Endothelial cell of umbilical vein (primary cell): ENCODE measurements at regions not wholly inside any gene's neighbourhood (a gene's known extent, or its start where the extent isn't known, plus 50 kb on each side); places are given as distances from the start of the nearest gene placed in this dataset.

Experiments
- BruUV-seq: library from RNA; stranded (reverse); fragments of 400-500 nt; replicated peaks from 2 replicates; lab custom pipeline; 2021; lab: Mats Ljungman, UMichigan
- CTCF ChIA-PET: fragments of 300-600, 350-600 bp; sonication (Branson Sonifier 250); formaldehyde crosslinking; loops from one replicate; lab custom pipeline; 2021; ENCODE audit warnings: antibody characterized with exemption, inconsistent platforms; lab: Charles Lee
- POLR2A ChIA-PET: fragments of 300-600, 350-600 bp; sonication (Branson Sonifier 250); formaldehyde crosslinking; loops from one replicate; lab custom pipeline; 2021; ENCODE audit warnings: antibody characterized with exemption, inconsistent platforms; lab: Charles Lee
- DNase-seq: peaks from one replicate; pipeline ENCODE4 v3.0.0-alpha.2; 2011; ENCODE audit warnings: low read depth, low spot score
- FAIRE-seq: peaks from 2 replicates; lab custom pipeline; 2011; peaks lifted over from hg19 to GRCh38; lab: Jason Lieb, UNC
- H2AFZ ChIP-seq: 2 replicates; pipeline ENCODE4 v1.6.0; 2012; ENCODE audit warnings: low read depth, low read length, control low read depth, inconsistent platforms
- H3K27ac ChIP-seq: 2 replicates; pipeline ENCODE4 v1.5.1; 2011; ENCODE audit warnings: low read depth, mild to moderate bottlenecking, control low read depth, low read length, moderate library complexity; ENCODE audit not compliant: insufficient read depth
- H3K27me3 ChIP-seq, 2 experiments: 2 replicates each; pipeline versions ENCODE4 v1.6.0 to v1.6.1; 2011; ENCODE audit warnings: low read length in 2 of 2, mixed read lengths in 1 of 2; ENCODE audit not compliant: control insufficient read depth in 2 of 2, insufficient read depth in 2 of 2
- H3K36me3 ChIP-seq, 2 experiments: 2 replicates in 1 of 2; 3 replicates in 1 of 2; pipeline ENCODE4 v1.5.1; 2011; ENCODE audit warnings: low read length in 2 of 2, mild to moderate bottlenecking in 1 of 2, moderate library complexity in 1 of 2; ENCODE audit not compliant: control insufficient read depth in 2 of 2, insufficient read depth in 2 of 2; ENCODE audit errors: extremely low read depth in 1 of 2
- H3K4me1 ChIP-seq: 3 replicates; pipeline ENCODE4 v1.5.1; 2011; ENCODE audit warnings: mild to moderate bottlenecking, low read length; ENCODE audit not compliant: control insufficient read depth, insufficient read depth; ENCODE audit errors: extremely low read depth
- H3K4me2 ChIP-seq: 2 replicates; pipeline ENCODE4 v1.6.1; 2011; ENCODE audit warnings: low read length, control low read depth, mixed read lengths; ENCODE audit not compliant: insufficient read depth
- H3K4me3 ChIP-seq, 3 experiments: fragments of 200-600 bp in 1 of 3; sonication (generic), shearing (Covaris generic) in 1 of 3; replicated peaks in 1 of 3; 2 replicates each; pipeline ENCODE4 v1.5.1; 2011 to 2016; ENCODE audit warnings: control low read depth in 3 of 3, low read length in 3 of 3, mild to moderate bottlenecking in 2 of 3, inconsistent platforms in 1 of 3, low read depth in 1 of 3, moderate library complexity in 1 of 3; ENCODE audit not compliant: insufficient read depth in 1 of 3
- H3K79me2 ChIP-seq: 2 replicates; pipeline ENCODE4 v1.6.0; 2012; ENCODE audit warnings: low read length, inconsistent platforms; ENCODE audit not compliant: control insufficient read depth, insufficient read depth
- H3K9ac ChIP-seq: replicated peaks from 2 replicates; pipeline ENCODE3; 2011; ENCODE audit warnings: low read length, control low read depth; ENCODE audit not compliant: insufficient read depth; ENCODE audit errors: extremely low read depth
- H3K9me1 ChIP-seq: replicated peaks from 3 replicates; pipeline ENCODE4 v1.6.0; 2011; ENCODE audit warnings: mild to moderate bottlenecking, low read length; ENCODE audit not compliant: control insufficient read depth, insufficient read depth; ENCODE audit errors: extremely low read depth
- H3K9me3 ChIP-seq: replicated peaks from 2 replicates; pipeline ENCODE4 v1.5.1; 2012; ENCODE audit warnings: low read length, inconsistent platforms; ENCODE audit not compliant: control insufficient read depth, insufficient read depth
- H4K20me1 ChIP-seq: replicated peaks from 2 replicates; pipeline ENCODE3; 2011; ENCODE audit warnings: mild to moderate bottlenecking, low read length; ENCODE audit not compliant: control insufficient read depth, insufficient read depth; ENCODE audit errors: extremely low read depth
- EZH2 ChIP-seq: IDR thresholded peaks from 2 replicates; pipeline ENCODE4 v1.6.1; 2012; ENCODE audit warnings: borderline replicate concordance, low read depth, mild to moderate bottlenecking, moderate library complexity, low read length, inconsistent platforms; ENCODE audit not compliant: severe bottlenecking
- GATA2 ChIP-seq: IDR thresholded peaks from 2 replicates; pipeline ENCODE4 v1.7.0; 2011; ENCODE audit warnings: low read depth, mild to moderate bottlenecking, moderate library complexity, mixed read lengths, low read length; ENCODE audit not compliant: insufficient read length, insufficient read depth
- JUN ChIP-seq: IDR thresholded peaks from 2 replicates; pipeline ENCODE4 v1.6.1; 2011; ENCODE audit warnings: borderline replicate concordance, low read depth; ENCODE audit not compliant: insufficient read length, insufficient read depth
- MYC ChIP-seq: IDR thresholded peaks from one replicate; pipeline ENCODE4 v1.6.1; 2011; ENCODE audit warnings: mild to moderate bottlenecking, low read depth, low read length
- POLR2A ChIP-seq: IDR thresholded peaks from 2 replicates; pipeline ENCODE4 v1.6.1; 2012; ENCODE audit warnings: low read depth, mild to moderate bottlenecking, control low read depth, low read length
- POLR2AphosphoS5 ChIP-seq: IDR thresholded peaks from 2 replicates; pipeline ENCODE4 v1.6.1; 2012; ENCODE audit warnings: low read depth, mild to moderate bottlenecking, control low read depth, low read length, moderate library complexity; ENCODE audit not compliant: insufficient read depth
- dilution Hi-C: fragments of 300-500 bp; cut with MboI; formaldehyde crosslinking; loops from one replicate; pipeline ENCODE4 v1.15.0; 2019; ENCODE audit warnings: low sequenced_read_pairs; ENCODE audit not compliant: extremely low pct_ligation_motif_present
- intact Hi-C: fragments of 100-400 bp; cut with micrococcal nuclease; formaldehyde crosslinking; loops from one replicate; pipeline ENCODE4 v1.10.0; 2022
- TF ChIP-seq, protein P1 (sequence below), 2 donors: IDR thresholded peaks; 1 replicate in 1 of 2; 2 replicates in 1 of 2; pipeline ENCODE4 v1.5.1; 2011; ENCODE audit warnings: low read length in 2 of 2, mild to moderate bottlenecking in 2 of 2, moderate library complexity in 2 of 2, control low read depth in 1 of 2, inconsistent platforms in 1 of 2, low read depth in 1 of 2; ENCODE audit not compliant: insufficient read depth in 1 of 2; ENCODE audit errors: extremely low read depth in 1 of 2
- TF ChIP-seq, protein P2 (sequence below): IDR thresholded peaks from 2 replicates; pipeline ENCODE4 v1.6.1; 2011; ENCODE audit not compliant: insufficient read depth, insufficient read length

DNA sequence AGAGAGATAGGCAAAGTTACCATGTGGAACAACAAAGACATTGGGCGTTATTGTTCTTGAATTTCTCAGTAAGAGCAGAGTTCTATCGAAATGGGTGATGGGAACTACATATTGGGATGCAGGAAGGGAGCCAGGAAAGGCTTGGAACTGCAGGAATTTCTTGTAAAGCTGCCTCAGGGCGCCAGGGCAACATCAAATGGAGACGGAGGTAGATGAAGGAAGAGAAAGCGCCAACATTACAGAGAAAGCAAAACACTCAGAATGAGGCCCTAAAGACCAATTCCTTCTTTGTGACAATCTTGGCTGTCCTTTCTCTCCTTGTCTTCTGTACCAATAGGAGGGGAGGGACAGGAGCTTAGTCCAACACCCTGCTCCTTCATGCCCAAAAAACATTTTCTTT is 148.4 kb downstream of the RPAP3 start:
- H3K4me3 ChIP-seq: no peak overlapping the region
- no peaks in the 10 kb centered on the region for H3K9me1 ChIP-seq
- DNase-seq (no peak), FAIRE-seq (no peak)
- ChIA-PET POLR2A (no interaction called here), CTCF (no interaction called here)
- TF ChIP-seq POLR2A: no peak
- TF ChIP-seq, protein P1, sequence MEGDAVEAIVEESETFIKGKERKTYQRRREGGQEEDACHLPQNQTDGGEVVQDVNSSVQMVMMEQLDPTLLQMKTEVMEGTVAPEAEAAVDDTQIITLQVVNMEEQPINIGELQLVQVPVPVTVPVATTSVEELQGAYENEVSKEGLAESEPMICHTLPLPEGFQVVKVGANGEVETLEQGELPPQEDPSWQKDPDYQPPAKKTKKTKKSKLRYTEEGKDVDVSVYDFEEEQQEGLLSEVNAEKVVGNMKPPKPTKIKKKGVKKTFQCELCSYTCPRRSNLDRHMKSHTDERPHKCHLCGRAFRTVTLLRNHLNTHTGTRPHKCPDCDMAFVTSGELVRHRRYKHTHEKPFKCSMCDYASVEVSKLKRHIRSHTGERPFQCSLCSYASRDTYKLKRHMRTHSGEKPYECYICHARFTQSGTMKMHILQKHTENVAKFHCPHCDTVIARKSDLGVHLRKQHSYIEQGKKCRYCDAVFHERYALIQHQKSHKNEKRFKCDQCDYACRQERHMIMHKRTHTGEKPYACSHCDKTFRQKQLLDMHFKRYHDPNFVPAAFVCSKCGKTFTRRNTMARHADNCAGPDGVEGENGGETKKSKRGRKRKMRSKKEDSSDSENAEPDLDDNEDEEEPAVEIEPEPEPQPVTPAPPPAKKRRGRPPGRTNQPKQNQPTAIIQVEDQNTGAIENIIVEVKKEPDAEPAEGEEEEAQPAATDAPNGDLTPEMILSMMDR (IDR thresholded peaks at IDR 0.05; ENCODE audit: extremely low read depth in 1 of 2, insufficient read depth in 1 of 2, low read depth in 1 of 2, low read length in 2 of 2): no peak
- no peak for TF ChIP-seq MYC
- no peak for TF ChIP-seq POLR2AphosphoS5
- TF ChIP-seq, protein P2, sequence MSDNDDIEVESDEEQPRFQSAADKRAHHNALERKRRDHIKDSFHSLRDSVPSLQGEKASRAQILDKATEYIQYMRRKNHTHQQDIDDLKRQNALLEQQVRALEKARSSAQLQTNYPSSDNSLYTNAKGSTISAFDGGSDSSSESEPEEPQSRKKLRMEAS: no peak
- no peak for TF ChIP-seq EZH2
- TF ChIP-seq GATA2: no peak
- TF ChIP-seq JUN: no peak
- H3K79me2 ChIP-seq: no peaks in the 10 kb centered on the region
- intact Hi-C loops: no loop called here
- BruUV-seq: no TSS peak
- no peaks in the 10 kb centered on the region for H3K9me3 ChIP-seq
- no peak overlapping the region for H2AFZ ChIP-seq
- no peaks in the 10 kb centered on the region for H4K20me1 ChIP-seq
- H3K4me2 ChIP-seq: no peak overlapping the region
- no peaks in the 10 kb centered on the region for H3K4me1 ChIP-seq
- dilution Hi-C loops: no loop called here
- H3K36me3 ChIP-seq: no peaks in the 10 kb centered on the region
- no peak overlapping the region for H3K27ac ChIP-seq
- H3K9ac ChIP-seq: no peak overlapping the region
- peaks cover 4 to 5% of the 10 kb centered on the region in 2 experiments for H3K27me3 ChIP-seq
